ENCODE measurements at regions not wholly inside any gene's neighbourhood (a gene's known extent, or its start where the extent isn't known, plus 50 kb on each side); places are given as distances from the start of the nearest gene placed in this dataset.

GRCh38 chr7:84675633-84676034 is 481.0 kb upstream of the SEMA3A start (continued):
- no peak for TF ChIP-seq MLLT1 (IDR thresholded peaks at IDR 0.05)
- no peak; the same call in 1 of the 2 replicates for TF ChIP-seq JUND (IDR thresholded peaks at IDR 0.05; ENCODE audit: low read depth, low read length)
- peak; percentile 53; the same call in 1 of the 2 replicates for TF ChIP-seq ZNF217 (IDR thresholded peaks at IDR 0.05)
- no peak for TF ChIP-seq POU2F2 (IDR thresholded peaks at IDR 0.05; ENCODE audit: borderline replicate concordance, low read depth, low read length)
- TF ChIP-seq CREB1 (IDR thresholded peaks at IDR 0.05; ENCODE audit: low read depth) = no peak
- no peak for TF ChIP-seq SKIL (IDR thresholded peaks at IDR 0.05; ENCODE audit: low read depth, poor library complexity, severe bottlenecking)
- TF ChIP-seq SIN3A (IDR thresholded peaks at IDR 0.05; ENCODE audit: low read depth, low read length) = no peak
- TF ChIP-seq E2F8 (IDR thresholded peaks at IDR 0.05; ENCODE audit: low read depth, partially characterized antibody) = no peak
- TF ChIP-seq PAX5 (IDR thresholded peaks at IDR 0.05; ENCODE audit: borderline replicate concordance, low read depth, low read length) = no peak
- peak; percentile 91 for TF ChIP-seq MTA2 (IDR thresholded peaks at IDR 0.05; ENCODE audit: low read depth)
- TF ChIP-seq STAT3 (IDR thresholded peaks at IDR 0.05; ENCODE audit: low read depth, low read length) = no peak

Data from GM12878 (cell line).